T-helper 2 cell treated with Interferon-gamma antibody and Interleukin-4, amounts not matched to agents 5 μg/mL and 100 μg/mL, for 36 hours (primary cell): ENCODE measurements at regions not wholly inside any gene's neighbourhood (a gene's known extent, or its start where the extent isn't known, plus 50 kb on each side); places are given as distances from the start of the nearest gene placed in this dataset.
"Not testable (repeated sequence)": the region's sequence is repeated elsewhere in the genome, so short reads cannot be mapped to it uniquely, and the experiment has no call there.

Source experiments
- DNase-seq: peaks from one replicate; pipeline ENCODE4 v3.0.0; 2021; ENCODE audit warnings: low spot score
- H3K27ac Mint-ChIP-seq: one replicate; pipeline ENCODE4 v1.8.0; 2021; ENCODE audit warnings: mild to moderate bottlenecking, mixed read lengths
- H3K27me3 Mint-ChIP-seq: one replicate; pipeline ENCODE4 v1.8.0; 2021; ENCODE audit warnings: low read depth, mixed read lengths
- H3K36me3 Mint-ChIP-seq: one replicate; pipeline ENCODE4 v1.8.0; 2021; ENCODE audit warnings: low read depth, mixed read lengths
- H3K4me1 Mint-ChIP-seq: one replicate; pipeline ENCODE4 v1.8.0; 2021; ENCODE audit warnings: low read depth, mixed read lengths
- H3K4me3 Mint-ChIP-seq: one replicate; pipeline ENCODE4 v1.8.0; 2022; ENCODE audit warnings: mild to moderate bottlenecking, moderate library complexity, mixed read lengths
- H3K9me3 Mint-ChIP-seq: one replicate; pipeline ENCODE4 v1.8.0; 2021; ENCODE audit warnings: mixed read lengths

DNA sequence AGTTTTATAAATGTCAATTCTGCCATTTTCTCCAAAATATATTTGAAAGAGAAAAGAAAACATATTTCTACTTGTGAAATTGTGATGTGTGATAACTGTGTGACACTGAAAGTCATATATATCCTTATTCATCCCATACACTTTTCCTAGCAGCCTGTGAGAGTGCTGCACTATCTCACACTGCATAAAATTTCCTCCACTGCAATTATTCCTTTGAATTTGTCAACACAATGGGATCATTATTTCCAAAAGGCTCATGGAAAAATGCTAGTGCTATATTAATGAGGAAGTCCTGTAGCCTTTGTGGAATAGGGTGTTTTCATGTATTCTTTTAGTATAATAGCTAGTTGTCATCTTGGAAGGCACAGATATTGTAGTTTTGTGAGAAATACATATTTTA, 504.1 kb downstream of the RPL10L start:
- no peak overlapping the region for H3K4me3 Mint-ChIP-seq
- H3K36me3 Mint-ChIP-seq: no peaks in the 10 kb centered on the region
- H3K27me3 Mint-ChIP-seq: no peaks in the 10 kb centered on the region
- H3K4me1 Mint-ChIP-seq: no peaks in the 10 kb centered on the region
- H3K9me3 Mint-ChIP-seq: peaks cover 50% of the 10 kb centered on the region
- no peak for DNase-seq
- H3K27ac Mint-ChIP-seq: no peak overlapping the region

DNA sequence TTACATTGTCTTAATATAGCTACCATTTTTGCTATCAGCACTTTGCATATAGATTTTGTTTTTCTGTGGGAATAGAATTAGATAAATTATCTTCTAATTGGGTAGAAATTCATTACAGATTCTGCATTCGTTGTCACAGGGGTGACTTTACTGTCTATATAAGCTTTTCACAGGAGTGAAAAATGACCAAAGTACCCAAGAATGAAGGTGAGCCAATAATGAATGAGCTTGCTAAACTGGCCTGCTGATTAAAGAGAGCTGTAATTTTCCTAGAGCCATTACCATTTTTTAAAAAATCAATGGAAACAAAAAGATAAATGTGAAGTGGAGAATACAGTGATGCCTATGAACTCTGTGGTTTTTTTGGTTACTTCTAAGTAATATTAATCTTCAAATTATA, 504.6 kb downstream of the RPL10L start:
- Mint-ChIP-seq H3K27ac (no peak overlapping the region), H3K4me1 (no peaks in the 10 kb centered on the region), H3K9me3 (peaks cover 51% of the 10 kb centered on the region), H3K27me3 (no peaks in the 10 kb centered on the region), H3K4me3 (no peak overlapping the region), H3K36me3 (no peaks in the 10 kb centered on the region)
- no peak for DNase-seq

DNA sequence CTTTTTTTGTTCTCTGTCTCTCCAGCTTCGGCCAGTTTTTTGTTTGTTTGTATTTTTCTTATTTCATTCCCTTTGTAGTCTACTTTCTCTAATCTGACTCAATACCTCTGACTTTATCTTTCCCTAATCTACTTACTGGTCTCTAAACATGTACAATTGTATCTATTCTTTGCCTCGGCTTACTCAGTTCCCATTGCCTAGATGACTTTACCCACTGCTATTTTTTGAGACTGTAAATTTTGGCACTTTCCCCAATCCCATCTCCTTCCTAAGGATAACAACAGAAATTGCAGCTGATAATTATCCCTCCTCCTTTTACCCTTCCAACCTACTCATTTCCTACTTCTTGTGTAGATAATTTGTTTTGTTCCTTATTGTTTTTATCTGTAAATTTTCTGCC, 511.1 kb downstream of the RPL10L start:
- DNase-seq: no peak
- no peaks in the 10 kb centered on the region for H3K27me3 Mint-ChIP-seq
- no peak overlapping the region for H3K4me3 Mint-ChIP-seq

DNA sequence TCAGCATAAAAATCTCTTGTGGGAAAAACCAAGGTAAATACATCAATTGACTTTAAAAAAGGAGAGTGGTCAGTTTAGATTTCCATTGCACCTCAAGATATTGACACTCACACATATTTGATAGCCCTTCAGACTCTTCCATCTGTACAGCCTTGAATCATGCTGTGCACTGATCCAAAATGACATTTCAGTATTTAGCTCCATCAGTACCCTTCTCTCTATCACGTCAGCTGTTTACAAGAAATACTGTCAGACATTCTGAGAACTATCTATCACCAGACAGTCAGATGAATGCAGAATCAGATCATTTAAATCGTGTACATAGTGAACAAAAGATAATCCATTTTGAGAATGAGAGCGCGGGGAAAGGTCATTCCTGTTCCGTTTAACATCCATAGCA, 511.9 kb downstream of the RPL10L start:
- Mint-ChIP-seq H3K36me3 (no peaks in the 10 kb centered on the region), H3K4me3 (no peak overlapping the region), H3K9me3 (peaks cover 53% of the 10 kb centered on the region), H3K27ac (no peak overlapping the region), H3K27me3 (no peaks in the 10 kb centered on the region), H3K4me1 (no peaks in the 10 kb centered on the region)
- no peak for DNase-seq

More for the DNA sequence above, 511.1 kb downstream of the RPL10L start:
- no peak overlapping the region for H3K27ac Mint-ChIP-seq
- H3K36me3 Mint-ChIP-seq: no peaks in the 10 kb centered on the region
- H3K9me3 Mint-ChIP-seq: peaks cover 49% of the 10 kb centered on the region
- H3K4me1 Mint-ChIP-seq: no peaks in the 10 kb centered on the region

DNA sequence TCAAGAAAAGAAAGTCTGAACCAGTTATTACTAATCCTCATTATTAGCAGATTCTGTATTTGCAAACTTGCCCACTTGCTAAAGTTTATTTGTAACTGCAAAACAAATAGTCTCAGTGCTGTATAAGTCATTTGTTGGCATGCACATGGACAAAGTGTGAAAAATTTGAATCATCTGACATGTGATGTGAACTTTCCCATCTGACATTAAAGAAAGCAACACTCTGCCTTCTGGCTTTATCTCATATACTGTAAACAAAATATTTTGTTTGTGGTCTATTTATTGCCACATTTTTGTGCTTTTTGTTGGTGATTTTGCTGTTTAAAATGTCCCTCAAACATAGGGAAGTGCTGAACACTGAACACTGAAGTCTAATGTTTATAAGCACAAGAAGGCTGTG, 513.8 kb downstream of the RPL10L start:
- no peak overlapping the region for H3K27ac Mint-ChIP-seq
- DNase-seq: no peak
- no peaks in the 10 kb centered on the region for H3K36me3 Mint-ChIP-seq
- no peak overlapping the region for H3K4me3 Mint-ChIP-seq
- H3K4me1 Mint-ChIP-seq: no peaks in the 10 kb centered on the region
- H3K27me3 Mint-ChIP-seq: no peaks in the 10 kb centered on the region
- peaks cover 53% of the 10 kb centered on the region for H3K9me3 Mint-ChIP-seq

DNA sequence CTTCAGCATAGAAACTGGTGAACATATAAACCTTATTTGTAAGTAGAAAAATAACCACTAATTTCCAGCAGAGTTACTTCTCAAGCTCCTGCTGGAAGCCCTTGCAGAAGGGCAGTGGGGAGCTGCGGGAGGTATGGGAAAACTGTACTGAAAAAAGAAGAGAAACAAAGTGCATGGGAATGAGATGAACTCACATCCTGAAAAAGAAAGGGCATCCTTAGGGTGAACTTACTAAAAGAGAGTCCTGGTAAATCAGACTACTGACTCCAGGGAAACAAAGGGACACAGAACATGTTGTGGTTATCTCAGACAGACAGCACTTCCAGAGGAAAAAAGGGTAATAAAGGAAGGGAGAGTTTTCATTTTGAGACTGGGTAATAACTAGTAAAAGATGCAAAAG, 515.1 kb downstream of the RPL10L start:
- Mint-ChIP-seq H3K36me3 (no peaks in the 10 kb centered on the region), H3K4me1 (no peaks in the 10 kb centered on the region), H3K27me3 (no peaks in the 10 kb centered on the region), H3K9me3 (peaks cover 49% of the 10 kb centered on the region), H3K27ac (no peak overlapping the region), H3K4me3 (no peak overlapping the region)
- no peak for DNase-seq

DNA sequence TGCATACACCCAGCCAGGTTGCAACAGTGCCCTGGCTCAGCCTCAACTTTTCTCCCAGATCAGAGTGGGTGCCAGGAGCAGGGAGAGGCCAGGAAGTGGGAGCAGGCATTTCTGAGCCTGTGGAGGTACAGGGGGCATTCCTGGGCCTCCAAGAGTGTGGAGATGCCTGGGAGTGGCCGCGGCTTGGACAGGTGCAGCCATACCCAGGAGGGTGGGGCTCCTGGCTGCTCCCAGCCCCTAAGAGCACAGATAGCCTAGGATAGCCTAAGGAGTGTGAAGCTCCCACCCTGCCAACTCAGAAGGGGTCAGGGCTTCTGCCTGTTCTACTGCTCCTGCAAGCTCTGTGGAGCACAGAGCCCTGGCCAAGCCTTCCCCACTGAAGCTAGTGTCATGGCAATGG, 543.4 kb downstream of the RPL10L start:
- Mint-ChIP-seq H3K36me3 (no peaks in the 10 kb centered on the region), H3K27me3 (no peaks in the 10 kb centered on the region), H3K27ac (no peak overlapping the region), H3K9me3 (peaks cover 41% of the 10 kb centered on the region), H3K4me1 (no peaks in the 10 kb centered on the region), H3K4me3 (no peak overlapping the region)
- no peak for DNase-seq

DNA sequence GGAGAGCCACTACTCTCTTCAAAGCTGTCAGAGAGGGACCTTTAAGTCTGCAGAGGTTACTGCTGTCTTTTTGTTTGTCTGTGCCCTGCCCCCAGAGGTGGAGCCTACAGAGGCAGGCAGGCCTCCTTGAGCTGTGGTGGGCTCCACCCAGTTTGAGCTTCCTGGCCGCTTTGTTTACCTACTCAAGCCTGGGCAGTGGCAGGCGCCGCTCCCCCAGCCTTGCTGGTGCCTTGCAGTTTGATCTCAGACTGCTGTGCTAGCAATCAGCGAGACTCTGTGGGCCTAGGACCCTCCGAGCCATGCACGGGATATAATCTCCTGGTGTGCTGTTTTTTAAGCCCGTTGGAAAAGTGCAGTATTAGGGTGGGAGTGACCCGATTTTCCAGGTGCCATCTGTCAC, 550.7 kb downstream of the RPL10L start:
- H3K36me3 Mint-ChIP-seq: not testable (repeated sequence)

DNA sequence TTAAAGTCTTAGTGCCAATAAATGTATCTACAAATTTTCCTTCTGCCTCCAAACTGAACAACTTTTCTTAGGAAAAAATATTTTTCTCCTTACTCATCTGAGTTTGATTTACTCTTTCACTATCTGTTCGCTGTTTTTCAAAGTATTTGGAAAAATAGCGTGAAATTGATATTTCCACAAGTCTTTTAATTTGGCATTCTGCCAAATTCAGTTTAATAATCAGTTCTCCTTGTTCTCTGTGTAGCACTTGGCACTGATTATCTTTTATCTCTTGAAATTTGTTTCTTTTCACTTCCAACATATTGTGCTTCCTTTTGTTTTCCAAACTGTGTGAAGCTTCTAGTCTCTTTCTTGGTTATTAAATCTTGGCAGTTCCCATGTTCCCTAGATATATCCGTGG, 559.8 kb downstream of the RPL10L start:
- Mint-ChIP-seq H3K27me3 (no peaks in the 10 kb centered on the region), H3K4me1 (no peaks in the 10 kb centered on the region), H3K27ac (no peak overlapping the region), H3K4me3 (no peak overlapping the region), H3K9me3 (peaks cover 49% of the 10 kb centered on the region), H3K36me3 (no peaks in the 10 kb centered on the region)
- DNase-seq: no peak

More for the DNA sequence above, 550.7 kb downstream of the RPL10L start:
- H3K9me3 Mint-ChIP-seq: peaks cover 23% of the 10 kb centered on the region
- H3K27me3 Mint-ChIP-seq, H3K4me3 Mint-ChIP-seq, H3K27ac Mint-ChIP-seq, DNase-seq, H3K4me1 Mint-ChIP-seq: not testable (repeated sequence)

DNA sequence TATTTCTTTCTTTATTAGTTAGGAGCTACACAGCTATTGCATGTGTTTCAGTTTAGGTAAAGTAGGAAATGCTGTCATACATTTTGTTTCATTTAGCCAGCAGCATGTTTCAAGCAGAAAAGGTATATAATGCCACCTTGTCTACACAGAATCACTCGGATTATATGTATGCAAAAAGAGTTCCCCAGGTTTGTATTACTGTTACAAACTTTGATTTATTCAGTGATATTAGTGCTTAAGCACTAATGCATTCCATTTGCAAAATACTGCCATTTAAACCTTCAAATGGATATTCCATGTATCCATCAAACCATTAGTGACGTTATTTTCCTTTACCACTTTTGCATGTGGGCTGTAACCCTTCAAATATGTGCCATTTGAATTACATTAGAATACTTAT, 564.0 kb downstream of the RPL10L start:
- H3K27me3 Mint-ChIP-seq: no peaks in the 10 kb centered on the region
- H3K36me3 Mint-ChIP-seq: no peaks in the 10 kb centered on the region
- H3K9me3 Mint-ChIP-seq: peaks cover 49% of the 10 kb centered on the region
- no peak for DNase-seq
- H3K27ac Mint-ChIP-seq: no peak overlapping the region
- H3K4me1 Mint-ChIP-seq: no peaks in the 10 kb centered on the region
- H3K4me3 Mint-ChIP-seq: no peak overlapping the region

DNA sequence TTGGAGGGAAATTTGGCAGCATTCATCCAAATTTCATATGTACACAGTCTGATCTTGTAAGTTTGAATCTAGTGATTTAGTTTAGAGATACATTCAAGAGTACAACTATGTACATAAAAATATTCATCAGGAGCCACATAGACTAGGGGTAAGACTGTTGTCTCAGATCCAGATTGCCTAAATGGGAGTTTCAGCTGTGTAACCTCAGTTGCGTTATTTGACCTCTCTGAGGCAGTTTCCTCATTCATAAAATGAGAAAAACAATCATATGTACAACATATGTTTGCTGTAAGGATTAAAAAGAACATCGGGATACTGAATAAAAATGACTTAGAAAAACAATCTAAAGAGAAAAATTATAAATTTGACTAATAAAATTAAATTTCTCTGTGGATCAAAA, 577.5 kb downstream of the RPL10L start:
- Mint-ChIP-seq H3K4me3 (no peak overlapping the region), H3K4me1 (no peaks in the 10 kb centered on the region), H3K9me3 (peaks cover 25% of the 10 kb centered on the region), H3K27me3 (no peaks in the 10 kb centered on the region), H3K36me3 (no peaks in the 10 kb centered on the region), H3K27ac (no peak overlapping the region)
- DNase-seq: no peak

DNA sequence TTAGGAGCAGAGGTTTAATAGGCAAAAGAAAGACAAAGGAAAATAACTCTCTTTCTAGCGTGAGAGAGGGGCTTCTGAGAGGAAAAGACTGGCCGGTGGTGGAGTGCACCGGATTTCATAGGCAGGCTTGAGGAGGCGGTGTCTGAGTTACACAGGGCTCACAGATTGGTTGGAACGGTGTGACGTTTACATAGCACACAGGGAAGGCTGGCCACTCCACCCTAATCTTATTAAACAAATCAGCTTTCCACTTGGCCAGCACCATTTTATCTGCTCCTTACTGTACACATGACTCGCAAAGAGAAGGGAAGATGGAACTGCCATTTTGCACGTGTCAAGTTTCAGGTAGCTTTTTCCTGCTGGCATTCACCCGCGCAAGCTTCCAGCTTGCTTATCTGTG, 587.7 kb downstream of the RPL10L start:
- H3K27ac Mint-ChIP-seq: no peak overlapping the region
- DNase-seq: no peak
- no peaks in the 10 kb centered on the region for H3K27me3 Mint-ChIP-seq
- H3K4me1 Mint-ChIP-seq: no peaks in the 10 kb centered on the region
- H3K36me3 Mint-ChIP-seq: no peaks in the 10 kb centered on the region
- H3K4me3 Mint-ChIP-seq: no peak overlapping the region
- peaks cover 46% of the 10 kb centered on the region for H3K9me3 Mint-ChIP-seq

DNA sequence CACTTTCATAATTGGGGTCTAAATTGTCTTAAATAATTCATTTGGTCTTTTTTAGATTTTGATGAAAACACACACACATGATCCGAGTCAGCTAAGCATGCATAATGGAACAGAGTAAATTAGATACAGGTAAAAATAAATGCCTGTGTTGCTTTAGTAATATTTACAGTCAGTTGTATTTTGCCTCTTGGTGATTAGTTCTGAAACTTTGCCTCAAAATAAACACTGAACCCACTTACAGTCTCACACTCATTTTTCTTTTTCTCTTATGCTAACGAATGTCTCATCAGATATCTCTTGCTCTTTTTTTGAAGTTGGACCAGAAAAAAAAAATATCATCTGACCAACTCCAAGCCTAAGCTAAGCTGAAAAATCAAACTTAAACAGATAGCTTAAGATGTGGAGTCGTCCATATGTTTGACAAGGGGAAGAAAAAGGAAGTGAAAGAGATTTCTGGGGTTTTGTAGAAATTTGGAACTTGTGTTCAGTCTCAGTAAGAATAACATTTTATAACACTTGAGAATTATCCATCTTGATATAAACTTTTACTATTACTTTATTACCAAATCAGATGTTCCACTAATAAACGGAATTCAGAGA, 592.5 kb downstream of the RPL10L start:
- no peak for DNase-seq

DNA sequence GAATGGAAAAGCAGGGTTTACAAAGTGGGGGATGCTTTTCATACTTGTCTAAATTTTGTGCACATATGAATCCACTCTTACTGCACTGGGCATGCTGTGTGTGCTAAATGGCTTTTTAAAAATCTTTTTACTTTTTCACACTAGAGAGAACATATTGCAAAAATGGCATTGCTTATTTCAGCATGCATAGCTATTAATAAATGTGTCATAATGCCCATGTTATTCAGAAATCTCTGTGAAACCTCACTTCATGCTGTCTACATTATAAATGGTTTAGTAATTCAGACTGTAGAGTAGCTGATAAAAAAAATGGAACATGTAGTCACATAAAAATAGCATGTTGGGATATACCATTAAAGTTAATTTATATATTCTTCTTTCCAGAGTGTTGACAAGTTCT, 593.8 kb downstream of the RPL10L start:
- Mint-ChIP-seq H3K4me3 (no peak overlapping the region), H3K9me3 (peaks cover 29% of the 10 kb centered on the region), H3K27ac (no peak overlapping the region), H3K4me1 (no peaks in the 10 kb centered on the region), H3K27me3 (no peaks in the 10 kb centered on the region), H3K36me3 (no peaks in the 10 kb centered on the region)
- no peak for DNase-seq

More for the DNA sequence above, 592.5 kb downstream of the RPL10L start:
- Mint-ChIP-seq H3K36me3 (no peaks in the 10 kb centered on the region), H3K4me1 (no peaks in the 10 kb centered on the region), H3K27me3 (no peaks in the 10 kb centered on the region), H3K9me3 (peaks cover 32% of the 10 kb centered on the region), H3K4me3 (no peak overlapping the region), H3K27ac (no peak overlapping the region)

DNA sequence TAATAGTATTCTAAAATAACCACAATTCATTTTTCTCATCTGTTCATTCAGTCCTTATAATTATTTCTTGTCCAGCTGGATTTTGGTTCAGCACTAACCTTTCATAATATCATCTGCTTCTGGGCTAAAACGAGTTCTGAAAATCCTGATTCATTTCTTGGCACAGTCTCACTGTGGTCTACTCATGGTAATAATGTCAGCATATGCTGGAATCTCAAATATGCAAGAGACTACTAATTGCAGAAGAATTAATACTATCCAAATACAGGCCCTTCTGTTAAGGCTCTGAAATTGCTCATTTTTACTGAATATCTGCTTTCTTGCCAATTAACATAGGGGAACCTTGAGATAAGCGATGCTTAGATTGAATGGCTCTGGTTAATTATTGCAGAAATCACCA, 597.1 kb downstream of the RPL10L start:
- Mint-ChIP-seq H3K27ac (no peak overlapping the region), H3K9me3 (peaks cover 26% of the 10 kb centered on the region), H3K36me3 (no peaks in the 10 kb centered on the region), H3K27me3 (no peaks in the 10 kb centered on the region), H3K4me1 (no peaks in the 10 kb centered on the region), H3K4me3 (no peak overlapping the region)
- no peak for DNase-seq
